NCI-H146 treated with DMSO at 0.1 percent for 48 hours (cell line): ENCODE measurements at regions not wholly inside any gene's neighbourhood (a gene's known extent, or its start where the extent isn't known, plus 50 kb on each side); places are given as distances from the start of the nearest gene placed in this dataset.

Experiments used
- DNase-seq: peaks from one replicate; lab custom pipeline; 2025; ENCODE audit not compliant: unreplicated experiment; lab: John Stamatoyannopoulos, UW

GRCh38 chr2:120896126-120896525 lies 160.5 kb downstream of the GLI2 start:
- no peak for DNase-seq

DNA sequence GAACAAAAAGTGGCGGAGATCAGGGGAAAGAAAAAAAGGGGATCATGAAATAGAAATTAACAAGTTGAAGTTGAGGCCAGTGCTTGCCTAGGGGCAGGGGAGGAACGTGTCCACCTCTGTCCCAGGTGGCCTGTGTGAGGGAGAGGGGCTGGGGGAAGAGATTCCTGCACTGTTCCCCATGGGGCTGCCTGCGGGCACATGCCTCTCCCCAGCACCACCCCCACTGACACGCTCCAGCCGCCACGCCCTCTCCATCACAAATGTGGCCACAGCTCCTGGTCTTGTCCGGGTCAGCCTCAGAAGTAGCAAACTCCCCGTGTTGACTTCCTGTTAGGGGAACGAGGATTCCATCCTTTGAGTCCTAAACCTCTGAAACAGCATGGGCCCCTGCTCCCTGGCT lies 161.2 kb downstream of the GLI2 start:
- no peak for DNase-seq

- DNase-seq = no peak
These were observed 161.7 kb downstream of the GLI2 start for GRCh38 chr2:120897399-120897798.

- DNase-seq = no peak
These were observed 162.8 kb downstream of the GLI2 start for GRCh38 chr2:120898496-120898895.

DNA sequence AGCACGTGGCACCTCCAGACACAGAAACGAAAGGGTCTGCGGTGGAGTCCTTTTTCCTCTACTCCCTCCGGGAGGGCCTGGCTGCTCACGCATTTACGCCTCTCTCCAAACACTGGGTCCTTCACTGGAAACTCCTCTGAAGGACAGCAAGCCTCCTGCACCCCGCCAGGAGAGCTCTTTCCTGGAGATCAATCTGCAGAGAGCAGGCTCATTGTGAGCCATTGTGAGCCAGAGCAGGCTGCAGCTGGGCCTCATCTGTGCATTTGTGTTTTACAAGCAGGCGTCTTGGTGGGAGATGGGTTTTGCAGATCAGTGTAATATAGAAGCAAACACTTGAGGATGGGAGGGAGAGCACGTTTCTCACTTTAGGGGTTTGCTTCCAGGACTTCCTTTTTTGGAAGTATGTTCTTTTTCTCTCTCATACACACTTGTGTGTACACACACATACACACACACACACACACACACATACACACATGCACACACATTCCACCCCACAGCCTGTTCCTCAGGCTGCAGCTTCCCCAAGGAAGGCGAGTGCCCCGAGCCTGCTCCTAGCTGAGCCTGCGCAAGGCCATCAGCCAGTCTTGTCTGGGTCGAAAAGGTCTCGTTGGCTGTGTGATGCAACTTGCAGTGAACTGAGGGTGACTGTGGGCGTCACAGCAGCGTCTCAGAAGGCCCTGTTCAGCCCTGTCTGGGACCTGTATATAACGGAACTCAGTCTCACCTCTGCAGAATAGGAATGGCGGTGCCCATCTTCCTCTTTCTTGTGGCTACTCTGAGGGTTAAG lies 163.5 kb downstream of the GLI2 start:
- DNase-seq = no peak

GRCh38 chr2:120899771-120900170 lies 164.1 kb downstream of the GLI2 start:
- no peak for DNase-seq

DNA sequence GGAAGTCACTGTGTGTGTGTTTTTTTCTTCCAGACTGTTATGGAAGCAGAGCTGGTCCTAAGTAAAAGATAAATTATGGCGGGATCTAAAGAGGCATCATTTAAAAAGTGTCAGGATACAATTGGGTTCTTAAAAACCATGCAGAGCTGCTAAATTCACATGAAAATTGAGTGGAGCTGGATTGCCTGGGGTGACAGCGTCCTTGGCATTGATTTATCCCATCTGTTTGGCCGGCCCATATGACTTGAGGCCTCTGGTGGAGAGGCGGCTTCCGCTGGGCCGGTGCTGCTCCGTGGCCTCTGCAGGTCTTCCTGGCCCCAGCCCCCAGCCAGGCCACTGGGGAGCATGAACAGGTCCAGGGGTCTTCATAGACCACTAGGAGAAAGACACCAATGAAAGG lies 165.5 kb downstream of the GLI2 start:
- DNase-seq = no peak

- no peak for DNase-seq
These were observed 166.9 kb downstream of the GLI2 start for GRCh38 chr2:120902592-120902991.

DNA sequence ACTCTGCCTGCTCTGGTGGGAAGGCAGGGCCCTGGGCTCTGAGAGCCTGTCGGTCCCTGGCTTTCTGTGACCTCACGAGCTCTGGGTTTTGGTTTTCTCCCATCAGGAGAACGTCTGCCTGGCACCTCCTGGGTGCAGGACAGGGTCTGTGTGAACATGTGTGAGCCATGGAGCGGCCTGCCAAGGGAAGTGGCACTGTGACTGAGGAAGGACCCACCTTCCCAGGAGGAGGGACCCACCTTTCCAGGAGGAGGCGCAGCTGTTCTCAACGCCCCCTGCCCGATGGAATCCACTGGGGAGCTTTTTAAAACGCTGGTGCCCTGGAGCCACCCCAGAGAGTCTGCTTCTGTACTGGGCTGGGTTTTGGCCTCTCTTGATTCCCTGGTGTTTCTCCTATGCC lies 168.7 kb downstream of the GLI2 start:
- DNase-seq = no peak

GRCh38 chr2:120904830-120905234 lies 169.2 kb downstream of the GLI2 start:
- no peak for DNase-seq

- no peak for DNase-seq
These were observed 169.6 kb downstream of the GLI2 start for GRCh38 chr2:120905298-120905697.

- DNase-seq = no peak
These were observed 170.3 kb downstream of the GLI2 start for GRCh38 chr2:120905824-120906571.

DNA sequence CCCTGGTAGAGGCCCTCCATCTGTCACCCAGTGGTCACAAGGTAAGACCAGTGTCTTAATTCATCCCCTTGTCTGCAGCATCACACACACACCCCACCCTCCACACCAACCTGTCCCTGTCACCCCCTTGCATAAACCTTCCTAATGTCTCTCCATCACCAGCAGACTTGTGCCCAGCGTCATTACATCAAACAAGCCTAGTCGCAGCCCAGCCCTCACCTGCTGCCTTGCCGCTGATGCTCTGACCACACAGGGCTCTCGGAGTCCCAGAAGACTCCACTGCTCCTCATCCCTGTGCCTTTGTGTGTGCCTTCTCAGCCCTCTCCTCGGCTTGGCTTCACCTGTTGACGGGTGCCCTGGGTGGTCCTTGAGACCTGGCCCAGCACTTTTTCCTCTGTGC lies 171.2 kb downstream of the GLI2 start:
- no peak for DNase-seq

DNA sequence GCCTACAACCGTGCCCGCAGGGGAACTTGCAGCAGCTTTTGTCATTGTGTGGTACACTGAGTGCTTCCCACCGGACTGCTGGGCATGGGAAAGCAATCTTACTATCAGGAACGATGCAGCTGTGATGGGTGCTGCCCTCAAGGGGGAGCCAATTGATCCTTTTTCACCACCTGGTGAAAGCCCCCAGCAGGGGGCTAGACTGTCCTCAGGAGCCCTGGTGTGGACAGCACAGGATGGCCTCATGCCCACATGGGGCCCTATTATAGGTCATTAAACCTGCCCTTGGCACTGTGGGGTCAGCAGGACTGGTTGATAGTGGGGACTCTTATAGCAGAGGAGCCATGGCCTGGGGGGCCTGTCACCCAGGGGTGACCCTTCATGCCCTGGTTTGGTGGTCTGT lies 172.2 kb downstream of the GLI2 start:
- no peak for DNase-seq

DNA sequence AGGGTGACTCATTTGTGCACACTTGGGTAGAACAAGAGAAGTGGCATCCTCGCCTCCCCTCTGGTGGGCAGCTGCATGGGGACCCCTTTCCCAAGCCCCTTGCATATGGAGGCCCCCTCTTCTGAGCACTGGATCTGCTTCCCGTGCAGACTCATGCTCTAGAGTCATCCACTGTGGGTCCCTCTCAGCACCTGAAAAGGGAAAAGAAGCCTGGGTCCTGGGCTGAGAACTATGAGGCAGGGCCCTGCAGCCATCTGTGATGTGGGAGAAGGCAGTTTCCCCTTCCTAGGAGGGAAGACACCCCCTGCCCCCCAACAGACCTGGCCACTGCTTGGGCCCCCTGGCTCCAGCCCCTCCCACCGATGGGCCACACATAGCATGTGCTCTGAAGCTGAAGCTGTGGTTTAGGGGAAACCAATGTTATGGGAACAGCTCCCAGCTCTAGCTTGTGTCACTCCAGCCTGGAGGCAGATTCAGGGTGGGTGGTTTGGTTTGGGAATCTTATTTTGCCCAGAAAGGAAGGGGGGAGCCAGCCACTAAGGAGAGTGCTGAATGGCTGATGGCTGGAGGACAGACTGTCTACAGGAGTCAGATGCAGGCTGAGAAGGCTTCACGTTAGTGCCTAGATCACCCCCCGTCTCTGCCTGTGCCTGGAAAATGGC lies 172.8 kb downstream of the GLI2 start:
- no peak for DNase-seq

- DNase-seq = no peak
These were observed 173.4 kb downstream of the GLI2 start for GRCh38 chr2:120909102-120909501.

- no peak for DNase-seq
These were observed 174.5 kb downstream of the GLI2 start for GRCh38 chr2:120910164-120910563.

DNA sequence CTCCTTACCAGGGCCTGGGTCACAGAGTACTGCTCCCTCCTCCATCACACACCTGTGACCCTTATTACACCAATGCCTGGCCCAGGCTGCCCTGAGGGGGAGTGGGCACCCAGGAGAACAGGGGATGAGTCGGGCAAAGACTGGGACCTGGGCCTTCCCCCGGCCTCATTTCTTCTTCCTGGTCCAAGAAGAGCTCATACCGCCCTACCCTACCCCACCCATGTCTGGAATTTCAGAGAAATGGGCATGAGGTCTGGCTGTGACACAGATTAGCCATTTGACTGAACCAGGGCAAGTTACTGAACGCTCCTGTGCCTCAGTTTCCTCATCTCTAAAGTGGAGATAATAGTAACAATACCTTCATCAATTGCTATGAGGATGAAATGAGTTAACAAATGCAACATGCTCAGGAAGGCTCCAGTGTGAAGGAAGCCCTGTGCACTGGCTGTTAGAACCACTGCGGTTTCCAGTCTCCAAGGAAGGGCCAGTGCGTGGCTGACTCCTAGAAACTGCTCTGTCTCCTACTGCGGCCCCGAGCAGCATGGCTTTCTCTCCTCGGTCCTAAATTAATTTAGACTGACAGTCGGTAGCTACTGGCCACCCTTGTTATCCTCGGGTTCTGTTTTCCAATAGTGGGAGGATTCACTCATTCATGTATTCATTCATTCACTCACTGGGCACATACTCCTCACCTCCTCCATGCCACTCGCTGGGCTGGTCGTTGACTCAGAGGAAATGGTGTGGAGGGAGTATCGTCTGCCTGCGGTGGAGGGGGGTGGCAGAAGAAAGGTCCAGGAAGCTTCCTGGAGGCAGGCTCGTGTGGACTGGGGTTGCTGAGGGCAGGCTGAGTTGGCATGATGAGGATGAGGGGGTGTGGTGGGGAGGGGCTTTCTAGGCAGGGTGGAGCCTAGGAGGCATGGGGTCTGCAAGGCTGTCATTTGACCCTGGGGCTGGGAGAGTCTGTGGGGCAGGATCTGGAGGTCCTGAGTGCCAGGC lies 175.6 kb downstream of the GLI2 start:
- DNase-seq = no peak

- DNase-seq = no peak
These were observed 176.7 kb downstream of the GLI2 start for GRCh38 chr2:120912101-120912985.
